H1 (cell line): ENCODE measurements at regions not wholly inside any gene's neighbourhood (a gene's known extent, or its start where the extent isn't known, plus 50 kb on each side); places are given as distances from the start of the nearest gene placed in this dataset.

Experiments used
- BCL11A ChIP-seq, 2 experiments: IDR thresholded peaks; one replicate each; pipeline ENCODE4 v1.6.1; 2011; ENCODE audit warnings: low read depth in 2 of 2, low read length in 2 of 2, mild to moderate bottlenecking in 2 of 2
- BRCA1 ChIP-seq: IDR thresholded peaks from 2 replicates; pipeline ENCODE4 v1.6.1; 2012; ENCODE audit warnings: low read depth, low read length, improper control_type of control experiment
- CBX5 ChIP-seq: fragments of 300-800, 300-1000 bp; sonication (generic); IDR thresholded peaks from 2 replicates; pipeline ENCODE4 v1.7.1; 2016; ENCODE audit warnings: antibody characterized with exemption, low read length, low read depth
- CHD1 ChIP-seq: IDR thresholded peaks from 2 replicates; pipeline ENCODE4 v1.6.1; 2012; ENCODE audit warnings: low read depth, low read length, improper control_type of control experiment
- EZH2 ChIP-seq: fragments of 200-600 bp; sonication (generic); IDR thresholded peaks from 2 replicates; pipeline ENCODE4 v1.7.1; 2012; ENCODE audit warnings: low read depth, mild to moderate bottlenecking, moderate library complexity, low read length, inconsistent platforms; ENCODE audit not compliant: severe bottlenecking
- KDM4A ChIP-seq: IDR thresholded peaks from one replicate; pipeline ENCODE4 v1.7.1; 2012; ENCODE audit warnings: low read depth, mild to moderate bottlenecking, moderate library complexity, low read length, inconsistent platforms; ENCODE audit not compliant: severe bottlenecking
- MAFK ChIP-seq: IDR thresholded peaks from 2 replicates; pipeline ENCODE4 v1.6.1; 2012; ENCODE audit warnings: low read depth, mild to moderate bottlenecking, improper control_type of control experiment, low read length
- POLR2AphosphoS5 ChIP-seq: IDR thresholded peaks from 2 replicates; pipeline ENCODE4 v1.6.1; 2011; ENCODE audit warnings: low read depth, low read length
- RNF2 ChIP-seq: fragments of 200-900, 300-1000 bp; sonication (generic); IDR thresholded peaks from 2 replicates; pipeline ENCODE4 v1.7.1; 2016; ENCODE audit warnings: borderline replicate concordance, low read depth, mild to moderate bottlenecking, antibody characterized with exemption, low read length; ENCODE audit not compliant: poor library complexity, severe bottlenecking; ENCODE audit errors: missing control alignments
- SIRT6 ChIP-seq: IDR thresholded peaks from one replicate; pipeline ENCODE4 v1.7.1; 2012; ENCODE audit warnings: low read length, inconsistent platforms
- TF ChIP-seq, protein P1 (sequence below), 3 experiments: IDR thresholded peaks; 1 replicate in 2 of 3; 2 replicates in 1 of 3; pipeline versions ENCODE4 v1.5.1 to v1.6.1; 2011; ENCODE audit warnings: low read length in 3 of 3, mild to moderate bottlenecking in 3 of 3, inconsistent platforms in 2 of 3, low read depth in 1 of 3, moderate library complexity in 1 of 3; ENCODE audit not compliant: insufficient read depth in 1 of 3; ENCODE audit errors: control extremely low read depth in 1 of 3

DNA sequence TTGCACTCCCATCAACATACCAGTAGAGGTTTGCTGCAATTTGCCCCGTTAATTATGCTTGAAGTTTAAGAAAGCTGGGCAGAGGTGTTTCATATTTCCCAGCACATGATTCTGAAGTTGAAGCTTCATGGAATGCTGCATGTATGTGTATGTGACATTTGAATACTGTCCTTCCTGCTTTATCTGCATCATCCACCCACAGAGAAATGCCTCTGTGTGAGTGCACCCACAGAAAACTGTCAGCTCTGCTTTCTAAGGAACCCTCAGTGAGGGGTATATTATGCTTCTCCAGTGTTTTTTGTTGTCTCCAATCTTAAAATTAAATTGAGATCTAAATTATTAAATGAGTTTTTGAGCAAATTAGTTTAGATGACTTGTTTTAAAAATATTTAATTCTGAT, 358.1 kb upstream of the PIK3R1 start (continued):
- TF ChIP-seq, protein P1, sequence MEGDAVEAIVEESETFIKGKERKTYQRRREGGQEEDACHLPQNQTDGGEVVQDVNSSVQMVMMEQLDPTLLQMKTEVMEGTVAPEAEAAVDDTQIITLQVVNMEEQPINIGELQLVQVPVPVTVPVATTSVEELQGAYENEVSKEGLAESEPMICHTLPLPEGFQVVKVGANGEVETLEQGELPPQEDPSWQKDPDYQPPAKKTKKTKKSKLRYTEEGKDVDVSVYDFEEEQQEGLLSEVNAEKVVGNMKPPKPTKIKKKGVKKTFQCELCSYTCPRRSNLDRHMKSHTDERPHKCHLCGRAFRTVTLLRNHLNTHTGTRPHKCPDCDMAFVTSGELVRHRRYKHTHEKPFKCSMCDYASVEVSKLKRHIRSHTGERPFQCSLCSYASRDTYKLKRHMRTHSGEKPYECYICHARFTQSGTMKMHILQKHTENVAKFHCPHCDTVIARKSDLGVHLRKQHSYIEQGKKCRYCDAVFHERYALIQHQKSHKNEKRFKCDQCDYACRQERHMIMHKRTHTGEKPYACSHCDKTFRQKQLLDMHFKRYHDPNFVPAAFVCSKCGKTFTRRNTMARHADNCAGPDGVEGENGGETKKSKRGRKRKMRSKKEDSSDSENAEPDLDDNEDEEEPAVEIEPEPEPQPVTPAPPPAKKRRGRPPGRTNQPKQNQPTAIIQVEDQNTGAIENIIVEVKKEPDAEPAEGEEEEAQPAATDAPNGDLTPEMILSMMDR (IDR thresholded peaks at IDR 0.05; ENCODE audit: control extremely low read depth in 1 of 3, insufficient read depth in 1 of 3, low read depth in 1 of 3, low read length in 3 of 3) = no peak
- TF ChIP-seq BCL11A (IDR thresholded peaks at IDR 0.05; ENCODE audit: low read depth in 2 of 2, low read length in 2 of 2) = no peak
- TF ChIP-seq CBX5 = no peak
- no peak for TF ChIP-seq KDM4A
- TF ChIP-seq MAFK = no peak
- TF ChIP-seq POLR2AphosphoS5 = no peak
- TF ChIP-seq SIRT6 = no peak
- no peak for TF ChIP-seq RNF2
- no peak for TF ChIP-seq BRCA1
- TF ChIP-seq CHD1 = no peak
- no peak for TF ChIP-seq EZH2
